IMR-90 (cell line): ENCODE measurements at regions not wholly inside any gene's neighbourhood (a gene's known extent, or its start where the extent isn't known, plus 50 kb on each side); places are given as distances from the start of the nearest gene placed in this dataset.

ENCODE experiments used
- ATAC-seq: fragments of 200-7000 bp; cut with Tn5 transposase; 2 replicates; pipeline ENCODE4 v1.9.1; 2020; ENCODE audit warnings: low read depth, mild to moderate bottlenecking, moderate library complexity
- BruUV-seq: library from RNA; stranded (reverse); fragments of 400-500 nt; replicated peaks from 2 replicates; lab custom pipeline; 2021; lab: Mats Ljungman, UMichigan
- CTCF ChIA-PET: fragments of 300-600 bp; formaldehyde crosslinking; extraction: SDS; loops from one replicate; lab custom pipeline; 2021; ENCODE audit warnings: antibody characterized with exemption; lab: Yijun Ruan, JAX
- POLR2A ChIA-PET: fragments of 300-600 bp; sonication (Branson Sonifier 250); formaldehyde crosslinking; loops from one replicate; lab custom pipeline; 2022; ENCODE audit warnings: antibody characterized with exemption; ENCODE audit not compliant: unreplicated experiment; lab: Charles Lee
- DNase-seq: peaks from one replicate; pipeline ENCODE4 v3.0.0; 2013
- H2AFZ ChIP-seq: replicated peaks from 2 replicates; pipeline ENCODE3; 2013; ENCODE audit warnings: low read length, mild to moderate bottlenecking; ENCODE audit not compliant: poor library complexity
- H2AK5ac ChIP-seq: 2 replicates; pipeline ENCODE4 v1.6.1; 2013; ENCODE audit warnings: low read depth, low read length, inconsistent platforms
- H2AK9ac ChIP-seq: replicated peaks from 2 replicates; pipeline ENCODE3; 2013; ENCODE audit warnings: mild to moderate bottlenecking, low read depth, low read length, moderate library complexity; ENCODE audit not compliant: poor library complexity
- H2BK120ac ChIP-seq: 2 replicates; pipeline ENCODE4 v1.6.1; 2013; ENCODE audit warnings: low read depth, low read length, inconsistent platforms
- H2BK15ac ChIP-seq: 3 replicates; pipeline ENCODE4 v1.6.1; 2013; ENCODE audit warnings: low read depth, low read length, inconsistent platforms
- H2BK20ac ChIP-seq: 2 replicates; pipeline ENCODE4 v1.6.1; 2013; ENCODE audit warnings: low read depth, mild to moderate bottlenecking, inconsistent platforms, low read length, moderate library complexity
- H2BK5ac ChIP-seq: 2 replicates; pipeline ENCODE4 v1.6.1; 2013; ENCODE audit warnings: mild to moderate bottlenecking, low read depth, low read length, inconsistent platforms; ENCODE audit not compliant: poor library complexity, severe bottlenecking
- H3K14ac ChIP-seq: replicated peaks from 2 replicates; pipeline ENCODE4 v1.6.1; 2013; ENCODE audit warnings: low read depth, low read length, inconsistent platforms
- H3K18ac ChIP-seq: 2 replicates; pipeline ENCODE4 v1.6.1; 2013; ENCODE audit warnings: low read depth, low read length, control low read depth
- H3K23ac ChIP-seq: 2 replicates; pipeline ENCODE4 v1.6.1; 2013; ENCODE audit warnings: low read depth, low read length, inconsistent platforms
- H3K27ac ChIP-seq: 2 replicates; pipeline ENCODE4 v1.5.1; 2013; ENCODE audit warnings: mild to moderate bottlenecking, control low read depth, low read length; ENCODE audit not compliant: insufficient read depth
- H3K27me3 ChIP-seq: 2 replicates; pipeline ENCODE4 v1.6.1; 2013; ENCODE audit warnings: low read length; ENCODE audit not compliant: control insufficient read depth, insufficient read depth
- H3K36me3 ChIP-seq: 2 replicates; pipeline ENCODE4 v1.6.1; 2013; ENCODE audit warnings: low read length, mixed read lengths; ENCODE audit not compliant: control insufficient read depth, insufficient read depth
- H3K4ac ChIP-seq: 2 replicates; pipeline ENCODE4 v1.6.1; 2013; ENCODE audit warnings: low read depth, low read length, inconsistent platforms
- H3K4me1 ChIP-seq: 2 replicates; pipeline ENCODE4 v1.6.1; 2013; ENCODE audit warnings: low read length, mixed read lengths; ENCODE audit not compliant: control insufficient read depth, insufficient read depth
- H3K4me2 ChIP-seq: 2 replicates; pipeline ENCODE4 v1.6.1; 2013; ENCODE audit warnings: low read depth, mild to moderate bottlenecking, control low read depth, low read length, moderate library complexity
- H3K4me3 ChIP-seq: 2 replicates; pipeline ENCODE4 v1.5.1; 2013; ENCODE audit warnings: low read depth, mild to moderate bottlenecking, control low read depth, low read length, moderate library complexity; ENCODE audit not compliant: insufficient read depth
- H3K56ac ChIP-seq: 2 replicates; pipeline ENCODE4 v1.6.1; 2013; ENCODE audit warnings: low read length, inconsistent platforms; ENCODE audit not compliant: insufficient read depth; ENCODE audit errors: extremely low read depth
- H3K79me1 ChIP-seq, 2 experiments: 2 replicates each; pipeline ENCODE4 v1.6.1; 2013; ENCODE audit warnings: low read length in 2 of 2, inconsistent platforms in 1 of 2, low read depth in 1 of 2
- H3K9ac ChIP-seq: 2 replicates; pipeline ENCODE4 v1.6.1; 2013; ENCODE audit warnings: low read depth, low read length, control low read depth
- H3K9me1 ChIP-seq: 2 replicates; pipeline ENCODE4 v1.6.1; 2013; ENCODE audit warnings: low read length, inconsistent platforms; ENCODE audit not compliant: insufficient read depth
- H3K9me3 ChIP-seq: 2 replicates; pipeline ENCODE4 v1.6.1; 2013; ENCODE audit warnings: low read length; ENCODE audit not compliant: control insufficient read depth, insufficient read depth
- H4K20me1 ChIP-seq: 2 replicates; pipeline ENCODE4 v1.6.1; 2013; ENCODE audit warnings: low read length, inconsistent platforms; ENCODE audit not compliant: insufficient read depth
- H4K5ac ChIP-seq: 2 replicates; pipeline ENCODE4 v1.6.1; 2013; ENCODE audit warnings: mild to moderate bottlenecking, low read depth, low read length, control low read depth
- H4K8ac ChIP-seq, 2 experiments: 2 replicates each; pipeline ENCODE4 v1.6.1; 2013; ENCODE audit warnings: low read depth in 2 of 2, low read length in 2 of 2, control low read depth in 1 of 2, inconsistent platforms in 1 of 2
- H4K91ac ChIP-seq: 2 replicates; pipeline ENCODE4 v1.6.1; 2013; ENCODE audit warnings: low read depth, low read length, inconsistent platforms; ENCODE audit not compliant: insufficient read depth
- BHLHE40 ChIP-seq: fragments of 150-350 bp; IDR thresholded peaks from 2 replicates; pipeline ENCODE4 v1.6.1; 2016; ENCODE audit warnings: mild to moderate bottlenecking, low read depth, low read length
- CEBPB ChIP-seq: IDR thresholded peaks from 2 replicates; pipeline ENCODE4 v1.6.1; 2012; ENCODE audit warnings: low read depth, low read length, improper control_type of control experiment
- CHD1 ChIP-seq: IDR thresholded peaks from 2 replicates; pipeline ENCODE4 v1.6.1; 2012; ENCODE audit warnings: low read depth, low read length, improper control_type of control experiment
- FOS ChIP-seq: fragments of 150-350 bp; IDR thresholded peaks from 2 replicates; pipeline ENCODE4 v1.6.1; 2016; ENCODE audit warnings: low read depth, low read length
- MAFK ChIP-seq: IDR thresholded peaks from 2 replicates; pipeline ENCODE4 v1.6.1; 2012; ENCODE audit warnings: low read depth, low read length, improper control_type of control experiment
- MAZ ChIP-seq: IDR thresholded peaks from 2 replicates; pipeline ENCODE4 v1.6.1; 2012; ENCODE audit warnings: low read depth, mild to moderate bottlenecking, low read length, improper control_type of control experiment, moderate library complexity, borderline replicate concordance
- MXI1 ChIP-seq: IDR thresholded peaks from 2 replicates; pipeline ENCODE4 v1.6.1; 2012; ENCODE audit warnings: low read depth, mild to moderate bottlenecking, low read length, moderate library complexity, borderline replicate concordance
- NFE2L2 ChIP-seq: fragments of 150-350 bp; IDR thresholded peaks from 2 replicates; pipeline ENCODE4 v1.6.1; 2016; ENCODE audit warnings: low read depth, mild to moderate bottlenecking, low read length
- POLR2A ChIP-seq: IDR thresholded peaks from 2 replicates; pipeline ENCODE4 v1.6.1; 2012; ENCODE audit warnings: mild to moderate bottlenecking, low read depth, low read length
- RAD21 ChIP-seq: IDR thresholded peaks from 2 replicates; pipeline ENCODE4 v1.6.1; 2012; ENCODE audit warnings: low read length, improper control_type of control experiment
- RCOR1 ChIP-seq: IDR thresholded peaks from 2 replicates; pipeline ENCODE4 v1.6.1; 2012; ENCODE audit warnings: mild to moderate bottlenecking, low read length, improper control_type of control experiment; ENCODE audit not compliant: insufficient replicate concordance
- RFX5 ChIP-seq: IDR thresholded peaks from 2 replicates; pipeline ENCODE4 v1.8.0; 2012; ENCODE audit warnings: low read depth, mild to moderate bottlenecking, low read length, moderate library complexity
- SMC3 ChIP-seq: fragments of 150-350 bp; IDR thresholded peaks from 2 replicates; pipeline ENCODE4 v1.6.1; 2016; ENCODE audit warnings: low read depth, mild to moderate bottlenecking, antibody characterized with exemption, low read length, moderate library complexity
- WGBS, 2 experiments: methylation state at CpG; one replicate each; pipeline versions ENCODE4 v1.1.5 to v1.1.7; 2013; ENCODE audit warnings: missing lambda C conversion rate in 2 of 2; ENCODE audit not compliant: insufficient read length in 1 of 2; ENCODE audit errors: extremely low coverage in 2 of 2; 5-methylcytosine and 5-hydroxymethylcytosine counted together
- dilution Hi-C: fragments of 300-500 bp; cut with HindIII; formaldehyde crosslinking; loops from one replicate; pipeline ENCODE4 v1.14.3; 2018; ENCODE audit warnings: low sequenced_read_pairs; ENCODE audit not compliant: unreplicated experiment
- in situ Hi-C: fragments of 300-500 bp; cut with MboI; formaldehyde crosslinking; loops from 3 replicates; pipeline ENCODE4 v1.14.3; 2019; ENCODE audit warnings: low sequenced_read_pairs, inconsistent platforms, mixed read lengths
- intact Hi-C: fragments of 100-400 bp; cut with micrococcal nuclease; formaldehyde crosslinking; loops from 2 replicates; pipeline ENCODE4 v1.10.0; 2022
- TF ChIP-seq, protein P1 (sequence below): fragments of 150-350 bp; IDR thresholded peaks from 2 replicates; pipeline ENCODE4 v1.6.1; 2017; ENCODE audit warnings: mild to moderate bottlenecking, antibody characterized with exemption, low read length, low read depth
- TF ChIP-seq, protein P2 (sequence below): fragments of 150-350 bp; IDR thresholded peaks from 2 replicates; pipeline ENCODE4 v1.6.1; 2016; ENCODE audit warnings: low read depth, mild to moderate bottlenecking, low read length, moderate library complexity, borderline replicate concordance
- TF ChIP-seq, protein P3 (sequence below): conservative IDR thresholded peaks from 2 replicates; pipeline ENCODE4 v1.5.1; 2012; ENCODE audit warnings: mild to moderate bottlenecking, low read depth, low read length, improper control_type of control experiment

DNA sequence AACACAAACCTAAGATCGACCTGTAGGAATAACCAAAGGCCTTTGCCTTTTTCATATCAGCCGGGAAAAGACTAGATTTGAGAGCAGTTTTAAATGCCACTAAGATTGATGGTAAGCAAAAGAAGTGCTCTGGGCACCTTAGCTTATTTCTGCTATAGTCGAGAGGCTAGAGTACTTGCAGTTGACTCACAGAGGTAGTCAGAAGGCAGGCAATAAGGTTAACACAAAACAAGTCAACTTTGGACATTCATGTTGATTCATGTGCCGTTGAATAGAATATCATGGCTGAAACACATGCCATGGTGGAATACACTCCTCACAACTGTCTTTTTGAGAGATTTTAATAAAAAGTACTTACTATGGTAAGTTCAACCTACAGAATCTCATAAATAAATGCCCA lies 507.6 kb downstream of the ZEB2 start:
- H2AK5ac ChIP-seq = no peak overlapping the region
- H3K4me3 ChIP-seq = no peak overlapping the region
- ChIA-PET CTCF (no interaction called here), POLR2A (no interaction called here)
- no peak overlapping the region for H2AK9ac ChIP-seq
- no peak overlapping the region for H3K14ac ChIP-seq
- no peaks in the 10 kb centered on the region for H4K20me1 ChIP-seq
- BruUV-seq = no TSS peak
- no peaks in the 10 kb centered on the region for H3K27me3 ChIP-seq
- H4K8ac ChIP-seq = no peak overlapping the region
- no peaks in the 10 kb centered on the region for H3K79me1 ChIP-seq
- no peak overlapping the region for H3K18ac ChIP-seq
- no peak overlapping the region for H3K4ac ChIP-seq
- H2BK15ac ChIP-seq = no peak overlapping the region
- in situ Hi-C loops (no loop called here), dilution Hi-C loops (no loop called here), intact Hi-C loops (no loop called here)
- no peak overlapping the region for H2BK120ac ChIP-seq
- no peak overlapping the region for H3K56ac ChIP-seq
- H2BK20ac ChIP-seq = no peak overlapping the region
- no peak overlapping the region for H3K23ac ChIP-seq
- H3K9me1 ChIP-seq = peaks cover 4% of the 10 kb centered on the region; the same call in 1 of the 2 replicates
- H3K4me2 ChIP-seq = no peak overlapping the region
- H3K36me3 ChIP-seq = no peaks in the 10 kb centered on the region
- H3K4me1 ChIP-seq = no peaks in the 10 kb centered on the region; the same call in 1 of the 2 replicates
- no peak overlapping the region for H2BK5ac ChIP-seq
- H4K5ac ChIP-seq = no peak overlapping the region
- H3K27ac ChIP-seq = no peak overlapping the region
- no peak for DNase-seq
- H4K91ac ChIP-seq = no peak overlapping the region
- H3K9me3 ChIP-seq = no peaks in the 10 kb centered on the region
- TF ChIP-seq RFX5 (no peak), CEBPB (no peak), SMC3 (no peak), POLR2A (no peak), FOS (no peak), RCOR1 (no peak), BHLHE40 (no peak), RAD21 (no peak), NFE2L2 (no peak), MXI1 (no peak), MAFK (no peak), MAZ (no peak), CHD1 (no peak)
- TF ChIP-seq, protein P1, sequence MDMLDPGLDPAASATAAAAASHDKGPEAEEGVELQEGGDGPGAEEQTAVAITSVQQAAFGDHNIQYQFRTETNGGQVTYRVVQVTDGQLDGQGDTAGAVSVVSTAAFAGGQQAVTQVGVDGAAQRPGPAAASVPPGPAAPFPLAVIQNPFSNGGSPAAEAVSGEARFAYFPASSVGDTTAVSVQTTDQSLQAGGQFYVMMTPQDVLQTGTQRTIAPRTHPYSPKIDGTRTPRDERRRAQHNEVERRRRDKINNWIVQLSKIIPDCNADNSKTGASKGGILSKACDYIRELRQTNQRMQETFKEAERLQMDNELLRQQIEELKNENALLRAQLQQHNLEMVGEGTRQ = no peak
- TF ChIP-seq, protein P2, sequence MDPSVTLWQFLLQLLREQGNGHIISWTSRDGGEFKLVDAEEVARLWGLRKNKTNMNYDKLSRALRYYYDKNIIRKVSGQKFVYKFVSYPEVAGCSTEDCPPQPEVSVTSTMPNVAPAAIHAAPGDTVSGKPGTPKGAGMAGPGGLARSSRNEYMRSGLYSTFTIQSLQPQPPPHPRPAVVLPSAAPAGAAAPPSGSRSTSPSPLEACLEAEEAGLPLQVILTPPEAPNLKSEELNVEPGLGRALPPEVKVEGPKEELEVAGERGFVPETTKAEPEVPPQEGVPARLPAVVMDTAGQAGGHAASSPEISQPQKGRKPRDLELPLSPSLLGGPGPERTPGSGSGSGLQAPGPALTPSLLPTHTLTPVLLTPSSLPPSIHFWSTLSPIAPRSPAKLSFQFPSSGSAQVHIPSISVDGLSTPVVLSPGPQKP = no peak
- TF ChIP-seq, protein P3, sequence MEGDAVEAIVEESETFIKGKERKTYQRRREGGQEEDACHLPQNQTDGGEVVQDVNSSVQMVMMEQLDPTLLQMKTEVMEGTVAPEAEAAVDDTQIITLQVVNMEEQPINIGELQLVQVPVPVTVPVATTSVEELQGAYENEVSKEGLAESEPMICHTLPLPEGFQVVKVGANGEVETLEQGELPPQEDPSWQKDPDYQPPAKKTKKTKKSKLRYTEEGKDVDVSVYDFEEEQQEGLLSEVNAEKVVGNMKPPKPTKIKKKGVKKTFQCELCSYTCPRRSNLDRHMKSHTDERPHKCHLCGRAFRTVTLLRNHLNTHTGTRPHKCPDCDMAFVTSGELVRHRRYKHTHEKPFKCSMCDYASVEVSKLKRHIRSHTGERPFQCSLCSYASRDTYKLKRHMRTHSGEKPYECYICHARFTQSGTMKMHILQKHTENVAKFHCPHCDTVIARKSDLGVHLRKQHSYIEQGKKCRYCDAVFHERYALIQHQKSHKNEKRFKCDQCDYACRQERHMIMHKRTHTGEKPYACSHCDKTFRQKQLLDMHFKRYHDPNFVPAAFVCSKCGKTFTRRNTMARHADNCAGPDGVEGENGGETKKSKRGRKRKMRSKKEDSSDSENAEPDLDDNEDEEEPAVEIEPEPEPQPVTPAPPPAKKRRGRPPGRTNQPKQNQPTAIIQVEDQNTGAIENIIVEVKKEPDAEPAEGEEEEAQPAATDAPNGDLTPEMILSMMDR = no peak
- no peak for ATAC-seq
- 100% methylated on average over 1 of the region's 4 CpGs; no CpG with 5 or more reads in 1 of the 2 experiments for WGBS, 2 experiments
- H3K9ac ChIP-seq = no peak overlapping the region
- no peak overlapping the region for H2AFZ ChIP-seq
